HG03521 (cell line): ENCODE measurements at regions not wholly inside any gene's neighbourhood (a gene's known extent, or its start where the extent isn't known, plus 50 kb on each side); places are given as distances from the start of the nearest gene placed in this dataset.
"Not testable (repeated sequence)": the region's sequence is repeated elsewhere in the genome, so short reads cannot be mapped to it uniquely, and the experiment has no call there.

Experiments
- ATAC-seq: cut with Tn5 transposase; IDR thresholded peaks from one replicate; pipeline ENCODE4 v1.9.1; 2021; ENCODE audit warnings: mild to moderate bottlenecking, moderate library complexity; ENCODE audit not compliant: unreplicated experiment

DNA sequence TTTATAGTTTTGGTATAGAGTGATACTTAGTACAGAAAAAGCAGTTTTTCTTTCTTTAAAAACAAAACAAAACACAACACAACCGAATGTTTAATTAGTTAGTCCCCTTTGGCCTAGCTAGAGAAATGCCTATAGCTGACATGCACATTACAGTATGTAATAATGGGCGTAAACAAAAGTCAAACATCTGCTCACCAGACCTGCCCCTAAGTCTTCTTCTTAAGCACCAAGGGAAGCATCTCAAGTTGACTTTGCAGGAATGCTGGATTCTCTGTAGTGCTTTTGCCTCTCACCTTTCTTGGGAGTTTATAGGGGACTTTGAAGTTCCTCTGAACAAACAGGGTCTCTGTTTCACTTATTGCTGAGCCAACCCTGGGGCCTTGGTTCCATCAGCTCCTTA is 143.7 kb downstream of the TM2D1 start:
- no peak for ATAC-seq

DNA sequence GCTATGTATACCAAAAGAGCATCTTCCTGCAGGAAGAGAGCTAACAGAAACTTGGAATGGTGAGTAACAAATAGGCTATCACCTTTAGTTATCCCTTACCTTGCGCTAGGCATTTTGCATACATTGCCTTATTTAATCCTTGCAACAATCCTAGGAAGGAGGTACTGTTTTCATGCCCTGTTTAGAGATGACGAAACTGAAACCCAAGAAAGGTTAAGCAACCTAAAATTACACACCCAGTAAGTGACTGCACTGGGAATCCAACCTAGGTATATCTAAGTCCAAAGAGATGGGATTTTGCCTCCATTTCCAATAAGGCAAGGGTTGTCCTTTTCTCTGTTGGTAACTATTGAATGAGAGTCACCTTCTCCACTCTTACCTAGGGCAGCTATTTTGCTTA is 144.5 kb downstream of the TM2D1 start:
- ATAC-seq: no peak

DNA sequence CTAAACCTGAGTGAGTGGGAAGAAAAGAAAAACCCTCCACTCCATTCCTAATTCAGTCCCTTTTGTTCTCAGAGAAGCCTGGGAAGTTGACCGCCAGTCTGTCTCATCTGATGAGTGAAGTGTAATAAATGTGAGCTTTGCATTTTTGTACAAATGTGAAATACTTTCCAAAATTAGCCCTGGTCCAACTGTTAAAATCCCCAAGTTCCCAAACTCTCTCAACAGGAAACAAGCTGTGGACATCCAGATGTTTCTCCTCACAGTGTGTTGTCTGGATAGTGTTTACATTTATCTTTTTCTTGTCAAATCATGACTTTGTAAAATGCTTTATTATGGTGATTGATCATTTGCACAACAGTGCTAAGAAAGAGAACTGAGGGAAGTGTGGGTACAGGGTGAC is 145.1 kb downstream of the TM2D1 start:
- ATAC-seq: no peak

DNA sequence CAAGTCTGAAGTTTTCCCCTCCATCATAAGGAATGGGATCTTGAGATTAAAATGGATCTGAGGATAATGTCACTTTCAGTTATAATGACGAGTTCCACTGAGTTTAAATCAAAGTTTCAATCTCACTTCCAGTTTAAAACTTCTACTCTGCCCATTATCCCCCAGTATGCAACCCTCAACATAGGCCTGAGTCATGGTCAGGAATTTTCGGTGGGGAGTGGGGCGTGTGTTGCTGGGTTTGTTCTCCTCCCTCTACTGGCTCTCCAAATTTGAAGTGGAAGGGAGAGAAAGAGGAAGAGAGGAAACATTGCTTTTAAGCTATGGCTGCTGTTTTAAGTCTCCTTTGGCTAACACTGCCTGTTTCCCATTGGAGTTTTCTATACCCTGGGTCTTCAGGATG is 152.9 kb downstream of the TM2D1 start:
- ATAC-seq: no peak

DNA sequence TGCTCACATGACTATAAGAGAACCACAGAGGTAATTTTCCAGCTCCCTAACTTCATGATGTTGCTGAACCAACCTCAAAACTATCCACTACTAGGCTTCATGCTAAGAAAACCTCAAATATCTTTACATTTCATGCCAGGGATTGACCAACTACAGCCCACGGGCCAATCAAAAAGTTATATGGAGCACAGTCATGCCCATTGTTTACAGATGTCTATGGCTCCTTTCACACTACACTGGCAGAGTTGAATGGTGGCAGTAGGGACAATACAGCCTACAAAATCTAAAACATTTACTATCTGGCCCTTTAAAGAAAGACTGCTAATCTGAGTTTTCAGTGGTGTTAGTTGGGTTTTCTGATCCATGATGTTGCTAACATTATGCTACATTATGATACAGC is 154.8 kb downstream of the TM2D1 start:
- no peak for ATAC-seq

DNA sequence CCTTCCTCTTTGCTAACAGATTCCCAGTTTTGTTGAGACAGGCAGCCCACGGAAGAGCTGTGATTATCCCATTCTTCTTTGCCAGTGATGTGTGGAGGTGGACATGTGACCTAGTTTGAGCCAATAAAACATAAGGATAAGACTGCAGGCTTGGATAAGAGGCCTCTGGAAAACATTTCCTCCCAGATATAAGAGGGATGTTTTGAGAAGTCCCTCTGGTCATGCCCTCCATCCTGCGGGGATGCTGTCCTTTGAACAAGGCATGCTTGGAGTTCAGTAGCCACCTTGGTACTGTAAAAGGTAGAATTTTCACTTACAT is 155.7 kb downstream of the TM2D1 start:
- no peak for ATAC-seq

DNA sequence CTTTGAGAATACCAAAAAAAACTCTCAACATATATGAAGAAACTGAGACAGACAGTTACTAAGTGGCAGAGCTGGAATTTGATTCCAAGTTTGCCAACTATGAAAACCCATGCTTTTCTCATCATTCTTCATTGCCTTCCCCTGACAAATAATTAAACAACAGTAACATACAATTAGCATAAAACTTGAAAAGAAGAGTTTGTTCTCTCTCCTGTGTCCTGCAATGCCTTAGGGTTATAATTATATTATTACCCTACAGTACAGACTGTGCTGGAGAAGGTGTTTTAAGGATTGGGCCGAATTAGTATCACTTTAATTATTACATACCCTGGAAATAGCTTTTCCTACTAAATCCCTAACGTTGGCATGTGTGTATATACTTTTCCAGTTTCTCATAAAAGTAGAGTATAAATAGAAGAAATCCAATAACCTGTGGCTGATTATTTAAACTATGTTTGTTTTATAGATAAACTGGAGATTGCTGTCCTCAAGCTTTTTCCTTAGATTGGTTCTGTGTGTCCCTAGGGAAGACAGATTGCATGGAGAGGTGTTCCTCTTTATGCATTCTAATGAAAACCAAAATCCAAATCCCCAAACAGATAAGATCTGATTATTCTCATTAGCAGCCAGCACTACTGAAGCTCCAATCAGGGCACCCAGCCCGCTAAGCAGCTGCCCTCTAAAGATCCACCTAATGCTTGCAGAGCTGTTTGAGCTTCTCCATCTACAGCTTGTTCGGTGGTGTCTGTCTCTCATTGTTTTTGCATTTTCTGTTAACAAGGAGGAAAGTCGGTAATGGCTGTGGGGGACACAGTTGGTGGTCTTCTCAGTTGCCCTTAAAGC is 156.3 kb downstream of the TM2D1 start:
- ATAC-seq: no peak

DNA sequence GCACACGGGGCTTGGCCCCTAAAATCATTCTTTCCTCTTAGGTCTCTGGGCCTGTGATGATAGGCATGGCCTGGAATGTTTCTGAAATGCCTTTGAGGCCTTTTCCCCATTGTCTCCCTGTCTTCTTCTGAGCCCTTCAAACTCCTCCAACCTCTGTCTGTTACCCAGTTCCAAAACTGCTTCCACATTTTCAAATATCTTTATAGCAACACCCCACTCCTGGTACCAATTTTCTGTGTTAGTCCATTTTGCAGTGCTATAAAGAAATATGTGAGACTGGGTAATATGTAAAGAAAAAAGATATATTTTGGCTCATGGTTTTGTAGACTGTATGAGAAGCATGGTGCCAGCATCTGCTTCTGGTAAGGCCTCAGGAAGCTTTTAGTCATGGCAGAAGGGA is 158.8 kb downstream of the TM2D1 start:
- no peak for ATAC-seq

DNA sequence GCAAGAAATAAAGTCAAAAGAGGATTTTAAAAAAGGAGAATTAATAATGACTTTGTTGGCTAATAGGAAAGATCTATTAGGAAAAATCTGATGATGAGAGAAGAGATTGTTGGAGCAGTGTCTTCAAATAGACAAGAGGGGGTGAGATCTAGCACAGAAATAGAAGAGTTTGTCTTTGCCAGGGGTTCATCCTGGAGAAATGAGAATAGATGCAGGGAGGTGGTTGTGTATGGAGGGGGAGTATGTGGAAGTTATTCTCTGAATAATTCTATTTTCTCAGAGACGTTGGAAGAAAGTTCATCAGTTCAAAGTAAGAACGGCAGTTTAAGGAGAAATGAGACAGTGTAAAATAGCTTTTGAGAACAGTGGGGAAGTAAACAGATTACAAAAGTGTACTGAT is 161.3 kb downstream of the TM2D1 start:
- no peak for ATAC-seq

DNA sequence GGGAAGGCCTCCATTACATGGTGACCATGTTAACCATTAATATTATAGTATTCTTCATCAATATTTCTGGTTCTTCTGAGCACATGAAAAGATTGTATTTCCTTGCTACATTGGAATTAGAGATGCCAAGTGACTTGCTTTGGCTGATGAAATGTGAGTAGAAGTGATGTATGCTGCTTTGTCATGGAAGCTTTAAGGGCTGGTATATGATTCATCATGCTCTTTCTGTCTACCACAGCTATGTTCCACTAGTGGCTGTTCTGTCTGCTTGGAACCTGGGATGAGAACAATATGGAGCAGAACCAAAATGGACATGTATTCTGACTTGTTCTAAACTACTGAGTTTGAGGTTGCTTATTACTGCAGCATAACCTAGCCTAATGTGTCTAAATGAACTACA is 163.3 kb downstream of the TM2D1 start:
- ATAC-seq: no peak

DNA sequence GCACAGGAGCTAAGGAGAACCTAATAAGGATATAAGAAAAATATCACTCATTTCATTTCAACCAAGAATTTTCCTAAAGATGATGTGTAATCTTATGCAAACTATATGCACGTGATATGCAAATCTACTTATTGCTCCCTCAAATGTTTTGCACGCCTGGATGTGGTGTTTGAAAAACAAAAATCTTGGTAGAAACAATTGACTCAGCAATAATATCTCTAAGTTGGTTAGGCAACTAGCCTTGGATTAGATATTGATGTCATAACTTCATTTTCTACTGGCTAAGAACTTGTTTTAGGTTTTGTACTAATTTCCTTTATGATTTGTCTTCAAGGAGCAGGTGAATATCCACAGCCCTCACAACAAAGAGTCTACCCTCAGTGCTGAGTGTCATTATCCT is 164.6 kb downstream of the TM2D1 start:
- no peak for ATAC-seq

DNA sequence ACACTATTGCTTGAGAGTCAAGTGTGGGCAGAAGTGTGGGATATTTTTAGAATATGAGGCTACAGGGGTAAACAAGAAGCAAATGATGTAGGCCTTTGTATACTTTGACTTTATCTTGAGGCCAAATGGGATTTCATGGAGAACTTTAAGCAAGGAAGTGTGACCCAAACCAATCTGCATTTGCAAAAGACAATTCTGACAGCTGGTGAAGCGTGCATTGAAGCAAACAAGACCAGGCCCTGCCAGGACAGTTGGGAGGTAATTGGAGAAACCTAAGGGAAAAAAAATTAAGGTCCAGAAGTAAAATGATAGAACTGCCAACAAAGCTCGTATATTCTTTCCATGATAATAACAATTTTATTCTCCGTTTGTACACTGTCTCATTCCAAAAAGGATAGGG is 168.3 kb downstream of the TM2D1 start:
- ATAC-seq: no peak

DNA sequence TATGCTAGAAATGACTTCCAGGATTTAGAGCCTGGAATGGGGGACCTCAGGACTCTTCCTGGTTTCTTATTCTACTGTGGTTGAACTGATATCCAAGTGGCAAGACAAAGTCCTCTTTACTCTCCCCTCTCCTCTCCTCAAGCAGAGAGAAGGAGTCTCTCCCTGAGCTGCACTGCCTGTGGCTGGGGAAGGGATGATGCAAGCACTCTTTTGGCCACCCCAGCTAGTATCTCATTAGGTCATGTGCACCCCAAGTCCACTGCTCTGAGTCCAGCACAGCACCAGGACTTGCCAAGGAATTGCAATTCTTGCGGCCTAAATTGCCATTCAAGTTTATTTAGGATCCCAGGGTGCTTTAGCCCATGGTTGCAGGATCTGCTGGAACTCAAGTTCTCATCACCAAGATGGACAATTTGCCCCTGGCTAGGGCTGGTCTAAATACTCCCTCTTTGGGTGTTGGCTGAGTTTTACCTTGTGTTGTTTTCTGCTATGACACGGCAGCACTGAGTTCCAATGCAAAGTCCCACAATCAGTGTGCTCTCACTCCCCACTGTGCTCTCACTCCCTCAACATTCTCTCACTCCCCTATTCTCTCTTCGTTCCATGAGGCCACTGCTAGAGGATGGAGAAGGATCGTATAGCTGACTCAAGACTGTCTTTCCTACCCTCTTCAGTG is 172.2 kb downstream of the TM2D1 start:
- no peak for ATAC-seq

DNA sequence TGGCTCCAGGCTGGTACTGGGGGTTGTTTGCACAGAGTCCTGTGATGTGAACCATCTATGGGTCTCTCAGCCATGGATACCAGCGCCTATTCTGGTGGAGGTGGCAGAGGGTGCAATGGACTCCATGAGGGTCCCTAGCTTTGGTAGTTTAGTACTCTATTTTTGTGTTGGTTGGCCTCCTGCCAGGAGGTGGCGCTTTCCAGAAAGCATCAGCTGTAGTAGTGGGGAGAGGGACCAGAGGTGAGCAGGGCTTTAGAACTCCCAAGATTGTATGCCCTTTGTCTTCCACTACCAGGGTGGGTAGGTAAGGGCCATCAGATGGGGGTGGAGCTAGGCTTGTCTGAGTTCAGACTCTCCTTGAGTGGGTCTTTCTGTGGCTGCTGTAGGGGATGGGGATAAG is 177.6 kb downstream of the TM2D1 start:
- ATAC-seq: not testable (repeated sequence)

DNA sequence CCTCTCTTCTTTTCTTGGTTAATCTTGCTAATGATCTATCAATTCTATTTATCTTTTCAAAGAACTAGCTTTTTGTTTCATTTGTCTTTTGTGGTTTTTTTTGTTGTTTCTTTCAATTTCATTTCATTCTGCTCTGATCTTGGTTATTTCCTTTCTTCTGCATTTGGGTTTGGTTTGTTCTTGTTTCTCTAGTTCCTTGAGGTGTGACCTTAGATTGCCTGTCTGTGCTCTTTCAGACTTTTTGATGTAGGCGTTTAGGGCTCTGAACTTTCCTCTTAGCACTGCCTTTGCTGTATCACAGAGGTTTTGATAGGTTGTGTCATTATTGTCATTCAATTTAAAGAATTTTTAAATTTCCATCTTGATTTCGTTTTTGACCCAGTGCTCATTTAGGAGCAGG is 180.1 kb downstream of the TM2D1 start:
- ATAC-seq: not testable (repeated sequence)

DNA sequence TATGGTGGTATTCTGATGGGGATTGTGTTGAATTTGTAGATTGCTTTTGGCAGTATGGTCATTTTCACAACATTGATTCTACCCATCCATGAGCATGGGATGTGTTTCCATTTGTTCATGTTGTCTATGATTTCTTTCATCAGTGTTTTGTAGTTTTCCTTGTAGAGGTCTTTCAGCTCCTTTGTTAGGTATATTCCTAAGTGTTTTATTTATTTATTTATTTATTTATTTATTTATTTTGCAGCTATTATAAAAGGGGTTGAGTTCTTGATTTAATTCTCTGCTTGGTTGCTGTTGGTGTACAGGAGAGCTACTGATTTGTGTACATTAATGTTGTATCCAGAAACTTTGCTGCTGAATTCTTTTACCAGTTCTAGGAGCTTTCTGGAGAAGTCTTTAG is 181.4 kb downstream of the TM2D1 start:
- not testable (repeated sequence) for ATAC-seq

DNA sequence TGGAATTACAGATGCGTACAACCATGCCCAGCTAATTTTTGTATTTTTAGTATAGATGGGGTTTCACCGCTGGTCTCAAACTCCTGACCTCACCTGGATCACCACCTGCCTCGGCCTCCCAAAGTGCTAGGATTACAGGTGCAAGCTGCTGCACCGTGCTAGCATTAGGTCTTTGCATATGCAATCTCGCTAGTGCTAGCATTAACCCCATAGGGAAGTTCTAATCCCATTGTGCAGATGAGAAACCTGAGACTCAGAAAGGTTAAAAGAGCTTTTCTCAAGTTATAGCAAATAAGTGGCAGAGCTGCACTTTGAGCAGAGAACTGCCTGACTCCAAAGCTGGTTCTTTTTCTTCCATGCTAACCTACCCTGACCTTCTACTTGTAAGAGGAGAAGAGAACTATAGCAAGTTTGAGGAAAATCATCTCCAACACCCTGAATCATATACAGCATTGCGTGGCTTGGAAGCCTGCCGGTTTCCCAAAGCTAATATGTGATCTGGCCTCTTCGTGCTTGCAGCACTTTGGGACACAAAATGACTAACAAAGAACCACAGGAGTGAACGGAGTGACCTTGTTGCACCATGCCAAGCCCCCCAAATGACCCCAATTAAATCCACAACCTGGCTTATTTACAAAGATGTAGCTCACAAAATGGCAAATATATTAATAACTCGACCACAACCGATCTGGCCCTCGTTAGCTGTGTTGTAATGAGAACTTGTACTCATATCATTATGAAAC is 185.1 kb downstream of the TM2D1 start:
- ATAC-seq: no peak

DNA sequence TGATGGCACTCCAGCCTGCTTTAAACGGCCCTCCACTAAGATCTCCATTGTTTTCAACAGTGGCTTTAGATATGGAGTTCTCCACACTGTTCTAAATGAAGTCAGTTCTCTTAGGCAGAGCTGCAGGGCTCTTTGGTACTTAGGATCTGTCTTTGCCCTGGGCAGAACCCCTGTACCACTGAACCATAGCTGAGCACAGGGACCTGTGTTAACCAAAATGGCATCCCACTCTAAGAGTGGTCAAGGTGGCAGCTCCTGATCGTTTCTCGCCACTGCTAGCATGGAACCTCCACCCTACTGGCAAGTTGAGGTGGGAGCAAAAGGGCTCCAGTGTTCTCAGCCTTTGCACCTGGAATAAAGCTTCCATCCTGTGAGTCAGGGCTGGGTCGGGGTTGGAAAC is 186.7 kb downstream of the TM2D1 start:
- ATAC-seq: no peak

DNA sequence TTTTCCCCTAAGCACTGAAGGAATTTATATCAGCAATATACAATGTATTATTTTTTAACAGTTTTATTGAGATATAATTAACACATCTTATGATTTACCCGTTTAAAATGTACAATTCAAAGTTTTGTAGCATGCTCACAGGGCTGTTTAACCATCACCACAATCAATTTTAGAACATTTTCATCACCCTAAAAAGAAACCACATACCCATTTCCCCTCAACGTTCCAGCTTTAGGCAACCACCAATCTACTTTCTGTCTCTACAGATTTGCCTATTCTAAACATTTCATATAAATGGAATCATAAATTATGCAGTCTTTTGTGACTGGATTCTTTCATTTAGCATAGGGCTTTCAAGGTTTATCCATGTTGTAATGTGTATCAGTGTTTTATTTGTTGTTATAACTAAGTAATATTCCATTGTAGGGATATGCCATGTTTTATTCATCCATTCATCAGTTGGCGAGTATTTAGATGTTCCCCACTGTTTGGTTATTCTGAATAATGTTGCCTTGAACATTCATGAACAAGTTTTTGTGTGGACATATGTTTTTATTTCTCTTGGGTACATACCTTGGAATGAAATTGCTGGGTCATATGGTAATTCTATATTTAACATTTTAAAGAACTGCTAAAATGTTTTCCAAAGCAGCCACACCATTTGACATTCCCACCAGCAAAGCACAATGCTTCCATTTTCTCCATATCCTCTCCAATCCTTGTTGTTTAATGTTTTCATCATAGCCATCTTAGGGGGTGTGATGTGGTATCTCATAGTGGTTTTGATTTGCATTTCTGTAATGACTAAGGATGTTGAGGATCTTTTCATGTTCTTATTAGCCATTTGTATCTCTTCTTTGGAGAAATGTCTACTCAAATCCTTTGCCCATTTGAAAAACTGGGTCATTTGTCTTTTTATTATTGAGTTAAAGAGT is 188.5 kb downstream of the TM2D1 start:
- no peak for ATAC-seq

DNA sequence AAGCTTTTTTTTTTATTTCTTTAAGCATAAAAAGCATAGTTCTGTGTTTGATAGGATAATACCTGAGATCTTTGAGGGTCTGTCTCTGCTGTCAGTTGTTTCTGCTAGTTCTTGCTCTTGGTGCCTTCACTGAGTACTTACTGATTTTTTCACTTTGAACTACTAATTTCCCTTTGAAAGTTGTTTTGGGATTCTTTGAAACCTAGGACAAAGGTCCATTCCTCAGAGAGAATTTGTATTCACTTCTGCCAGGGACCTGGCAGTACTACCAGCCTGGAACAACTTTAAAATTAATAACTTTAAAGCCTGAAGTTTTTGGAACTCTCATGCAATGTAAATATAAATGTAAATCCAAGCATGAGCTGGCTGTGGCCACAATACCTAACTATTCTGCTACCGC is 190.1 kb downstream of the TM2D1 start:
- no peak for ATAC-seq

DNA sequence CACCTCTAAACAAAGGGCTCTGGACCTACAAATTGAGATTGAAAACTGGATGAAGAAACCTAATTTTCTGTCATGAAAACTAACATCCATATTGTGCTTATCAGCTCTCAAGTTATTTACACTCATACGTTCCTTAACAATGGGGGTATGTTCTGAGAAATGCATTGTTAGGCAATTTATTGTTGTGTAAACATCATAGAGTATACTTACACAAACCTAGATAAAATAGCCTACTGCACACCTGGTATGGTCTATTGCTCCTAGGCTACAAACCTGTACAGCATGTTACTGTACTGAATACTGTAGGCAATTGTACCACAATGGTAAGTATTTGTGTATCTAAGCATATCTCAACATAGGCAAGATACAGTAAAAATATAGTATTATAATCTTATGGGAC is 191.4 kb downstream of the TM2D1 start:
- ATAC-seq: no peak
